Adrenal gland (tissue), 9 donors: ENCODE measurements at regions not wholly inside any gene's neighbourhood (a gene's known extent, or its start where the extent isn't known, plus 50 kb on each side); places are given as distances from the start of the nearest gene placed in this dataset.

Experiments
- DNase-seq, 7 donors: peaks; one replicate each; pipeline ENCODE4 v3.0.0-alpha.2; 2019 to 2020
- H3K27ac ChIP-seq, 5 donors: fragments of 200-600 bp; sonication (generic) in 4 of 5; 1 replicate in 3 of 5; 2 replicates in 2 of 5; pipeline versions ENCODE4 v1.5.1 to v1.8.0; 2016 to 2020; ENCODE audit warnings: mild to moderate bottlenecking in 1 of 5
- H3K27me3 ChIP-seq: fragments of 200-600 bp; 2 replicates; pipeline ENCODE4 v1.8.0; 2021
- H3K36me3 ChIP-seq, 2 donors: fragments of 200-600 bp; replicated peaks in 1 of 2; 1 replicate in 1 of 2; 2 replicates in 1 of 2; pipeline versions ENCODE4 v1.5.1 to v1.8.0; 2018 to 2022
- H3K4me1 ChIP-seq, 2 donors: fragments of 200-600 bp; replicated peaks in 1 of 2; 1 replicate in 1 of 2; 2 replicates in 1 of 2; pipeline versions ENCODE4 v1.5.1 to v1.8.0; 2018 to 2021
- H3K4me3 ChIP-seq, 4 donors: fragments of 200-600 bp; sonication (generic) in 3 of 4; one replicate each; pipeline ENCODE4 v1.5.1; 2016 to 2018
- H3K9me3 ChIP-seq, 3 donors: fragments of 200-600 bp; sonication (generic) in 1 of 3; replicated peaks in 1 of 3; 1 replicate in 2 of 3; 2 replicates in 1 of 3; pipeline versions ENCODE4 v1.5.1 to v1.8.0; 2016 to 2021
- CTCF ChIP-seq, 6 experiments: fragments of 450-650 bp in 4 of 6; fragments of 200-600 bp in 2 of 6; sonication (generic) in 1 of 6; IDR thresholded peaks; 1 replicate in 5 of 6; 2 replicates in 1 of 6; pipeline versions ENCODE4 v1.5.1 to v1.8.0; 2016 to 2021; ENCODE audit warnings: antibody characterized with exemption in 6 of 6, mild to moderate bottlenecking in 2 of 6, moderate library complexity in 1 of 6
- POLR2A ChIP-seq, 2 donors: fragments of 450-650 bp; IDR thresholded peaks; one replicate each; pipeline ENCODE4 v1.6.1; 2017; ENCODE audit warnings: antibody characterized with exemption in 2 of 2, mild to moderate bottlenecking in 2 of 2, moderate library complexity in 1 of 2
- WGBS, 4 donors: extraction: QIAGEN DNeasy Blood & Tissue Kit in 2 of 4; methylation state at CpG; one replicate each; pipeline versions ENCODE4 v1.1.5 to v1.1.7; 2013 to 2017; 5-methylcytosine and 5-hydroxymethylcytosine counted together
- intact Hi-C, 2 donors: fragments of 100-400 bp; cut with DNase I; formaldehyde crosslinking; loops; one replicate each; pipeline versions ENCODE4 v1.14.1 to v1.15.0; 2022 to 2023
- donor health status: healthy with polysubstance abuse.
- donor health status: Bipolar disorder and iron deficiency.
- donor health status: DM: yes; HTN: yes; CAD: no.
- donor health status: DM: no; HTN: no; CAD: no.
- donor health status: DM: no; HTN: no; CAD: no.

- H3K4me1 ChIP-seq = no peaks in the 10 kb centered on the region
- intact Hi-C loops = no loop called here
- no peak for TF ChIP-seq CTCF (IDR thresholded peaks at IDR 0.05)
- TF ChIP-seq POLR2A (IDR thresholded peaks at IDR 0.05) = no peak
- no peak overlapping the region for H3K27ac ChIP-seq
- H3K36me3 ChIP-seq = no peaks in the 10 kb centered on the region
- no peak overlapping the region for H3K4me3 ChIP-seq
- H3K9me3 ChIP-seq = no peaks in the 10 kb centered on the region
- DNase-seq = no peak
- 67 to 77% (median 70%) methylated on average over 3 of the region's 3 CpGs for WGBS, 4 donors
- H3K27me3 ChIP-seq = no peaks in the 10 kb centered on the region
Observed at GRCh38 chr2:133721118-133721517, 152.9 kb upstream of the NCKAP5 start.

- Histone ChIP-seq H3K4me3 (no peak overlapping the region), H3K9me3 (no peaks in the 10 kb centered on the region), H3K36me3 (no peaks in the 10 kb centered on the region), H3K27ac (no peak overlapping the region), H3K27me3 (no peaks in the 10 kb centered on the region), H3K4me1 (no peaks in the 10 kb centered on the region)
- TF ChIP-seq POLR2A (IDR thresholded peaks at IDR 0.05) = no peak
- no peak for TF ChIP-seq CTCF (IDR thresholded peaks at IDR 0.05)
- no peak for DNase-seq
- intact Hi-C loops = no loop called here
- 78 to 90% (median 83%) methylated on average over 3 of the region's 3 CpGs for WGBS, 4 donors
Observed at GRCh38 chr2:133723133-133723532, 154.9 kb upstream of the NCKAP5 start.

- H3K27me3 ChIP-seq = no peaks in the 10 kb centered on the region
- H3K9me3 ChIP-seq = no peaks in the 10 kb centered on the region
- TF ChIP-seq POLR2A (IDR thresholded peaks at IDR 0.05) (no peak), CTCF (IDR thresholded peaks at IDR 0.05) (no peak)
- intact Hi-C loops = no loop called here
- no peaks in the 10 kb centered on the region for H3K36me3 ChIP-seq
- H3K4me1 ChIP-seq = no peaks in the 10 kb centered on the region
- peak overlapping the region in 1 of 4 donors; percentile 36 for H3K4me3 ChIP-seq
- no peak overlapping the region for H3K27ac ChIP-seq
- 43 to 49% (median 44%) methylated on average over 5 of the region's 5 CpGs for WGBS, 4 donors
- DNase-seq = no peak
Observed at GRCh38 chr2:133726973-133727372, 158.7 kb upstream of the NCKAP5 start.

GRCh38 chr2:133732059-133732458, 163.8 kb upstream of the NCKAP5 start:
- TF ChIP-seq POLR2A (IDR thresholded peaks at IDR 0.05) (no peak), CTCF (IDR thresholded peaks at IDR 0.05) (no peak)
- H3K36me3 ChIP-seq = no peaks in the 10 kb centered on the region
- H3K9me3 ChIP-seq = no peaks in the 10 kb centered on the region
- no peak overlapping the region for H3K27ac ChIP-seq
- H3K4me3 ChIP-seq = no peak overlapping the region
- intact Hi-C loops = no loop called here
- WGBS, 4 donors = 86 to 98% (median 93%) methylated on average over 2 of the region's 2 CpGs
- no peaks in the 10 kb centered on the region for H3K4me1 ChIP-seq
- DNase-seq = no peak
- no peaks in the 10 kb centered on the region for H3K27me3 ChIP-seq
